ENCODE measurements at regions not wholly inside any gene's neighbourhood (a gene's known extent, or its start where the extent isn't known, plus 50 kb on each side); places are given as distances from the start of the nearest gene placed in this dataset.

DNA sequence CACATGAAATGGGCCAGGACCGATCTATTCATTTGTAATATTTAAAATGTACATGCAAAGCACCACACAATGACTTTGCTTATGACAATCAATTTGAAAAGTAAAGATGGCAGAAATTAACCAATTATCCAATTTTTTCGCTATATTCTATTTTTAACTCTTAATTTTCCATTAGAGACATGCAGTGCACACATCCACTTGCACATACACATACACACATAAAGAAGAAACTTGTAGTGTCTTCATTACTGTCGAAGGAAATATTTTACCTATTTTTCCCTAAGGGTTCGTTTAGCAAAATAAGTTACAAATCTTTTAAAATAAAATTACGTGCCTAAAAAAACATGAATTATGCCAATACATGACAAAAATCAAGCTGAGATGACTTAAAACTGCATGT is 194.3 kb upstream of the MDFIC2 start:
- CTCF ChIA-PET = no interaction called here
- TF ChIP-seq, protein P1, sequence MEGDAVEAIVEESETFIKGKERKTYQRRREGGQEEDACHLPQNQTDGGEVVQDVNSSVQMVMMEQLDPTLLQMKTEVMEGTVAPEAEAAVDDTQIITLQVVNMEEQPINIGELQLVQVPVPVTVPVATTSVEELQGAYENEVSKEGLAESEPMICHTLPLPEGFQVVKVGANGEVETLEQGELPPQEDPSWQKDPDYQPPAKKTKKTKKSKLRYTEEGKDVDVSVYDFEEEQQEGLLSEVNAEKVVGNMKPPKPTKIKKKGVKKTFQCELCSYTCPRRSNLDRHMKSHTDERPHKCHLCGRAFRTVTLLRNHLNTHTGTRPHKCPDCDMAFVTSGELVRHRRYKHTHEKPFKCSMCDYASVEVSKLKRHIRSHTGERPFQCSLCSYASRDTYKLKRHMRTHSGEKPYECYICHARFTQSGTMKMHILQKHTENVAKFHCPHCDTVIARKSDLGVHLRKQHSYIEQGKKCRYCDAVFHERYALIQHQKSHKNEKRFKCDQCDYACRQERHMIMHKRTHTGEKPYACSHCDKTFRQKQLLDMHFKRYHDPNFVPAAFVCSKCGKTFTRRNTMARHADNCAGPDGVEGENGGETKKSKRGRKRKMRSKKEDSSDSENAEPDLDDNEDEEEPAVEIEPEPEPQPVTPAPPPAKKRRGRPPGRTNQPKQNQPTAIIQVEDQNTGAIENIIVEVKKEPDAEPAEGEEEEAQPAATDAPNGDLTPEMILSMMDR (IDR thresholded peaks at IDR 0.05; ENCODE audit: control extremely low read depth, extremely low read depth, low read depth, missing control alignments) = no peak
- POLR2A ChIA-PET = no interaction called here
- no peak for DNase-seq (ENCODE audit: extremely low spot score)

DNA sequence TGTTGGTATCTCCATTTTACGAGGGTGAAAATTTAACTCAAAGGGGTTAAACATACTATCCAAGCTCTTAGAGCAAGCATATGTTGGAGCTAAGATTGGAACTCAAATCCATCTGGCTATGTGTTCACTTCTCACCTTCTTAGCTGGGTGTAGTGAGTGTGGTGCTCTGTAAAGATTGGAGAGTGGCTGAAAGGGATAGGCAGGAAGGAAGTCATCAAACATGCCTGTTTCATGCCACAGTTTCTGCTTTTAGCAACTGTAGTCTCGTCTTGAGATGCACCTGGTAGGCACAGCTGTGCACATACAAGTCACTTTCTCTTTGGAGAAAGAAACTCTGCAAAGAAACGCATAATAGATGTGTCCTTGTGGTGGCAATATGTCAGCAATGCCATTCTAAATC is 189.1 kb upstream of the MDFIC2 start:
- ChIA-PET CTCF (interaction anchor here (1.6 kb wide), 1 partner anchor 10 kb away, joined by 4 read pairs; no protein-coding TSS in a partner anchor), POLR2A (no interaction called here)
- TF ChIP-seq, protein P1 (IDR thresholded peaks at IDR 0.05; ENCODE audit: control extremely low read depth, extremely low read depth, low read depth, missing control alignments) = no peak
- no peak for DNase-seq (ENCODE audit: extremely low spot score)

DNA sequence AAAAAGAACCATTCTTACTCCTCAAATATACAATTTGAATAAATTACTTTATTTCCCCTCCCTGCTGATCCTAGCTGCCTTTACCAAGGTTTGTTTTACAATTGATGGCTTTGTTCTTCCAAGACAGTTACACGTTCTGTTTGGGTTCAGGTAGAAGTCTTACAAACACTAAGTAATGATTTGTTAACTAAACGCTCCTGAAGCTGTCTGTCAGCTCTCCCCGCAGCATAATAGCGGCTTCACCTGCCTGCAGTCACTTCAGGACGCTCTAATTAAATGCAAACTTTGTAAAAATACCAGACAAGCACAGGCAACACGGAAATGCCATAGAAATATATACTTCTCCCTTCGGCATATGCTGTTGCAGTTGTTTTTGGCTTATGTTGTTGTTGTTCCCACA is 176.4 kb upstream of the MDFIC2 start:
- TF ChIP-seq, protein P1 (IDR thresholded peaks at IDR 0.05; ENCODE audit: control extremely low read depth, extremely low read depth, low read depth, missing control alignments) = no peak
- ChIA-PET POLR2A (no interaction called here), CTCF (interaction anchor here (1.1 kb wide), 1 partner anchor 15 kb away, joined by 3 read pairs; no protein-coding TSS in a partner anchor)
- no peak for DNase-seq (ENCODE audit: extremely low spot score)

DNA sequence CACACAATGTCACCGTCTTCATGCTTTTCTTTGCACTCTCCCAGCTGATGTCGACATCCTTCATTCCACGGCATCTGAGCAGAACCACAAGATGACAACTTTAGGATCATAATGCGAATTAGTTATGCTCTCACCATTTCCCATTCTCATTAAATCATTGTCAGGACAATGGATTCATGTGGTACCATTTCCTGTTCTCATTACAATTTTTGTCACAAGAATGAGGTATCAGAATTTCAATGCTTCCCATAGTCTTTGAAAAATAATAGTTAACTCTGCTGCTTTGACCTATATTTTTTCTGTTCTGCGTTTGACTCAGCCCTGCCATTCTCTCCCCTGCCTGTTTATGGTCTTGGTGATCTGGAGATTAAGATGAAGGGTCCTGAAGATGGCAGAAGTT is 175.7 kb upstream of the MDFIC2 start:
- CTCF ChIA-PET = interaction anchor here (1.1 kb wide), 1 partner anchor 16 kb away, joined by 3 read pairs; no protein-coding TSS in a partner anchor
- POLR2A ChIA-PET = no interaction called here
- TF ChIP-seq, protein P1 (IDR thresholded peaks at IDR 0.05; ENCODE audit: control extremely low read depth, extremely low read depth, low read depth, missing control alignments) = no peak

DNA sequence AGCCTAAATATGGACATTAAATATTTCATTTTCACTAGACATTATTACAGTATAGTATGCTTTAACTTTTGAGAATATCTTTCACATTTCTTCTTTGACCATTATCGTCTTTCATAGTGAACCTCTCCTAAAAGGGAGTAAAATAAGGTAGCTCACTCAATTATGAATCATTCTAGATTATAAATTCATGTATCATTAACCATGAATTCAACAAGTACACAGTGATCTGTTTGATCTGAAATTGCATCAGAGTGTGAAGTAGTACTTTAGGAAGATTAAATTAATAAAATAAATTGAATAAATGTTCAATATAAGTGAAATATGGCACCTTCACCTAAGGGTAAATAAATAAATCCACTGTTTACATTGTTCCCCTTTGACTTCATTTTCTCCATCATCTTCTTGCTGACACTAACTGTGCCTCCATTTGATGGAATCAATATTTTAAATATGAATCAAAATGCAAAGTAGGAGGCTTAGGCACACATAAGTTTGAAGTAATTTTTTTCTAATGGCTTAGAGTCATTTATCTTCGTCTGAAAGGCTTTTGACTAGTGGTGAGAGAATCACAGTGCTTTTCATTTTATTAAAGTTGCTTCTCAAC is 174.1 kb upstream of the MDFIC2 start:
- TF ChIP-seq, protein P1 (IDR thresholded peaks at IDR 0.05; ENCODE audit: control extremely low read depth, extremely low read depth, low read depth, missing control alignments) = no peak
- no peak for DNase-seq (ENCODE audit: extremely low spot score)
- ChIA-PET CTCF (no interaction called here), POLR2A (no interaction called here)

More for the DNA sequence above, 175.7 kb upstream of the MDFIC2 start:
- no peak for DNase-seq (ENCODE audit: extremely low spot score)

DNA sequence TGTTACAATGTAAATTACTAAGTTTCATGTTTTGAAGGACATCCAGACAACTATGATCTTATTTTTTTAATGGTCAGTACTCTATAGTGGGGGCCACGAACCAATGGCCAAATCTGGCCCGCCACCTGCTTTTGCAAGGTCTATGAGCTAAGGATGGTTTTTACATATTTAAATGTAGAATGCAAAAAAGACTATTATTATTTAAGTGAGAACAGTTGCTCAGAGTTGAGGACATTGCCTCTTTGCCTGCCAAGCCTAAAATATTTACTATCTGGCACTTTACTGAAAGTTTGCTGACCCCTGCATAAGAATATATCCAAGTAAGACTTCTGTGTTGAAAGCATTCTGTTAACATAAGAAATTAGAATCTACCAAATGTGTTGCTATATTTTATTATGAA is 163.7 kb upstream of the MDFIC2 start:
- POLR2A ChIA-PET = no interaction called here
- CTCF ChIA-PET = no interaction called here
- TF ChIP-seq, protein P1 (IDR thresholded peaks at IDR 0.05; ENCODE audit: control extremely low read depth, extremely low read depth, low read depth, missing control alignments) = no peak
- no peak for DNase-seq (ENCODE audit: extremely low spot score)
